Esophagus muscularis mucosa (tissue), 3 donors: ENCODE measurements at regions not wholly inside any gene's neighbourhood (a gene's known extent, or its start where the extent isn't known, plus 50 kb on each side); places are given as distances from the start of the nearest gene placed in this dataset.

ENCODE experiments used
- POLR2A ChIP-seq: fragments of 450-650 bp; IDR thresholded peaks from one replicate; pipeline ENCODE4 v1.6.1; 2017; ENCODE audit warnings: antibody characterized with exemption, moderate library complexity, mild to moderate bottlenecking, low read depth
- POLR2AphosphoS5 ChIP-seq, 2 donors: sonication (generic); formaldehyde crosslinking; IDR thresholded peaks; one replicate each; pipeline ENCODE4 v1.6.1; 2017; ENCODE audit warnings: antibody characterized with exemption in 2 of 2
- TF ChIP-seq, protein P1 (sequence below), 3 experiments: fragments of 200-600 bp in 2 of 3; fragments of 450-650 bp in 1 of 3; sonication (generic) in 2 of 3; IDR thresholded peaks; one replicate each; pipeline ENCODE4 v1.5.1; 2017 to 2019; ENCODE audit warnings: antibody characterized with exemption in 3 of 3, mild to moderate bottlenecking in 2 of 3, moderate library complexity in 1 of 3

DNA sequence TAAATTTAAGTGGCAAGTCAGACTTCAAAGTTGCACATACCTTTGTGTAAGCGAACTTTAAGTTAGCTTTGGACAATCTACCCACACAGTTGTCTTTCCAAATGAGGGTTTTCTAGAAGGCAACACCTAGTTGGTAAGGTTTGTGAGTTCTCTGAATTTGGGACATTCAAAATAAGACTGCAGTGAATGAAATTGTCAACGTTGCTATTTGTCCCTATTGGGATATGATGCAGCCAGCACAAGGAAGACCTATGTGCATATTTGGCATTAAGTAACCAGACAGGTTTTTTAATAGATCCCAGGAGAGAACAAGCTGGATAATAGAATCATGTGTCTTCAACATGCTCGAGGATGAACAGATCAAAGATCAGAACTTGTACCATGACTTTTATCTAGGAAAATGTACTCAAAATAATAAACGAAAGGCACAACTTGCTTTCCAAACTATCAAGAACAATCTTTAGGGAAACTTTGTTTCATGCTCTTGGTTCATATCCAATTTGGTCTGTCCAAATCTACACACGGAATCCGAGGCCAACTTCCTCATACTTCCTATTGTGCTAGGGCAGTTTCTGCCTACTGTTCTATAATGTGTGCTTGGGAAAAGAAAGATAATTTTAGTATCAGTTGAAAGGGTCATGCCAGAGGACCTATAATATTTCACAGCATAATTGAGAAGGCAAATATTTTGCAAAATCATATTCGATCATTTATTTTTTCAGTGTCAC lies 284.2 kb upstream of the SOX5 start:
- TF ChIP-seq, protein P1, sequence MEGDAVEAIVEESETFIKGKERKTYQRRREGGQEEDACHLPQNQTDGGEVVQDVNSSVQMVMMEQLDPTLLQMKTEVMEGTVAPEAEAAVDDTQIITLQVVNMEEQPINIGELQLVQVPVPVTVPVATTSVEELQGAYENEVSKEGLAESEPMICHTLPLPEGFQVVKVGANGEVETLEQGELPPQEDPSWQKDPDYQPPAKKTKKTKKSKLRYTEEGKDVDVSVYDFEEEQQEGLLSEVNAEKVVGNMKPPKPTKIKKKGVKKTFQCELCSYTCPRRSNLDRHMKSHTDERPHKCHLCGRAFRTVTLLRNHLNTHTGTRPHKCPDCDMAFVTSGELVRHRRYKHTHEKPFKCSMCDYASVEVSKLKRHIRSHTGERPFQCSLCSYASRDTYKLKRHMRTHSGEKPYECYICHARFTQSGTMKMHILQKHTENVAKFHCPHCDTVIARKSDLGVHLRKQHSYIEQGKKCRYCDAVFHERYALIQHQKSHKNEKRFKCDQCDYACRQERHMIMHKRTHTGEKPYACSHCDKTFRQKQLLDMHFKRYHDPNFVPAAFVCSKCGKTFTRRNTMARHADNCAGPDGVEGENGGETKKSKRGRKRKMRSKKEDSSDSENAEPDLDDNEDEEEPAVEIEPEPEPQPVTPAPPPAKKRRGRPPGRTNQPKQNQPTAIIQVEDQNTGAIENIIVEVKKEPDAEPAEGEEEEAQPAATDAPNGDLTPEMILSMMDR (IDR thresholded peaks at IDR 0.05) = no peak
- no peak for TF ChIP-seq POLR2AphosphoS5 (IDR thresholded peaks at IDR 0.05)
- no peak for TF ChIP-seq POLR2A
